Lower lobe of right lung (tissue), 2 donors: ENCODE measurements at regions not wholly inside any gene's neighbourhood (a gene's known extent, or its start where the extent isn't known, plus 50 kb on each side); places are given as distances from the start of the nearest gene placed in this dataset.

Source experiments
- ATAC-seq, 2 donors: fragments of 200-7000 bp; cut with Tn5 transposase; one replicate each; pipeline ENCODE4 v1.9.1; 2020 to 2022; ENCODE audit warnings: mild to moderate bottlenecking in 2 of 2, moderate library complexity in 2 of 2
- DNase-seq: peaks from one replicate; pipeline ENCODE4 v3.0.0-alpha.2; 2020
- H3K27ac ChIP-seq: fragments of 200-600 bp; one replicate; pipeline ENCODE4 v1.8.0; 2022
- H3K27me3 ChIP-seq: fragments of 200-600 bp; one replicate; pipeline ENCODE4 v1.8.0; 2022; ENCODE audit warnings: low read depth
- H3K36me3 ChIP-seq: fragments of 200-600 bp; one replicate; pipeline ENCODE4 v1.8.0; 2022; ENCODE audit warnings: mild to moderate bottlenecking
- H3K4me1 ChIP-seq: fragments of 200-600 bp; one replicate; pipeline ENCODE4 v1.8.0; 2022
- H3K4me3 ChIP-seq: fragments of 200-600 bp; one replicate; pipeline ENCODE4 v1.8.0; 2022; ENCODE audit warnings: mild to moderate bottlenecking
- H3K9me3 ChIP-seq: fragments of 200-600 bp; one replicate; pipeline ENCODE4 v1.8.0; 2022
- intact Hi-C: fragments of 100-400 bp; cut with DNase I; formaldehyde crosslinking; loops from one replicate; pipeline ENCODE4 v1.11.0; 2022
- TF ChIP-seq, protein P1 (sequence below): fragments of 200-600 bp; IDR thresholded peaks from one replicate; pipeline ENCODE4 v1.8.0; 2022; ENCODE audit warnings: antibody characterized with exemption, mild to moderate bottlenecking
- donor health status: DM: no; HTN: yes; CAD: no; lungs with severe emphysema.

DNA sequence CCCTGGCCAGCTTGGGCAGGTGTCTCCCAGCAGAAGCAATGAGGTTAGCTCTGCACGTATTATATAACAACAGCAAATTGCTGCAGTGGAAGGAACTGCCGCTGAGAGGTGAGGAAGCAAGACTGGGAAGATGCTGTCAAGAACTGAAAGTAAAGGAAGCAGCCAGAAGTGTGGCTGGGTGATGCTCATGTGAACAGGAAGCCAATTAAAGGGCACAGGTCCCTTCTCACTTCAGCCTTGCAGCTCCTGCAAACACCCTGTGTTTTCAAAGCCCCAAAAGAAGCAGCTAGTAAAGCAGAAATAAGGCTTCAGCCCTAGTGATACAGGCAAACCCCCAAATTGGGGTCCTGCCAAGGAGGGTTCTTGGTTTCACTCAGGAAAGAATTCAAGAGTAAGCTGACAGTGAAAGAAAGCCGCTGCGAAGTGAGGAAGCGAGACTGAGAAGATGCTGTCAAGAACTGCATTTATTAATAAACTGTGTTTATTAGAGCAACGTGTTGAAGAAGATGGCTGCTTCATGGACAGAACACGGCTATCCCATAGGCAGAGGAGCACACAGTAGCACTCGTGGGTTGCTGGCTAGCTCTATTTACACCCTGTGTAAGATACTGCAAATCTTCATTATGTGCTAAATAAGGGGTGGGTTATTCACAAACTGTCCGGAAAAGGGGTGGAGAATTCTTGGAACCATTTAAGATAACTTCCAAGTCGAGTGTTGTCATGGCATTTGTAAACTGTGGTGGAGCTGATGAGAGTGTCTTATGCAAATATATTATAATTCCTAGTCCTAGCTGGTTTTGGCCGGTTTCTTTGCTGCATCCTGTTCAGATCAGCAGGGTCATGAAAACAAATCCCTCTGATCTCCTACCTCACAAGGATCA lies 152.2 kb downstream of the LINC00237 start:
- Histone ChIP-seq H3K9me3 (no peaks in the 10 kb centered on the region), H3K27ac (no peak overlapping the region), H3K27me3 (no peaks in the 10 kb centered on the region), H3K4me3 (no peak overlapping the region), H3K36me3 (no peaks in the 10 kb centered on the region), H3K4me1 (no peaks in the 10 kb centered on the region)
- TF ChIP-seq, protein P1, sequence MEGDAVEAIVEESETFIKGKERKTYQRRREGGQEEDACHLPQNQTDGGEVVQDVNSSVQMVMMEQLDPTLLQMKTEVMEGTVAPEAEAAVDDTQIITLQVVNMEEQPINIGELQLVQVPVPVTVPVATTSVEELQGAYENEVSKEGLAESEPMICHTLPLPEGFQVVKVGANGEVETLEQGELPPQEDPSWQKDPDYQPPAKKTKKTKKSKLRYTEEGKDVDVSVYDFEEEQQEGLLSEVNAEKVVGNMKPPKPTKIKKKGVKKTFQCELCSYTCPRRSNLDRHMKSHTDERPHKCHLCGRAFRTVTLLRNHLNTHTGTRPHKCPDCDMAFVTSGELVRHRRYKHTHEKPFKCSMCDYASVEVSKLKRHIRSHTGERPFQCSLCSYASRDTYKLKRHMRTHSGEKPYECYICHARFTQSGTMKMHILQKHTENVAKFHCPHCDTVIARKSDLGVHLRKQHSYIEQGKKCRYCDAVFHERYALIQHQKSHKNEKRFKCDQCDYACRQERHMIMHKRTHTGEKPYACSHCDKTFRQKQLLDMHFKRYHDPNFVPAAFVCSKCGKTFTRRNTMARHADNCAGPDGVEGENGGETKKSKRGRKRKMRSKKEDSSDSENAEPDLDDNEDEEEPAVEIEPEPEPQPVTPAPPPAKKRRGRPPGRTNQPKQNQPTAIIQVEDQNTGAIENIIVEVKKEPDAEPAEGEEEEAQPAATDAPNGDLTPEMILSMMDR = no peak
- DNase-seq = no peak
- intact Hi-C loops = no loop called here
- no peak for ATAC-seq

DNA sequence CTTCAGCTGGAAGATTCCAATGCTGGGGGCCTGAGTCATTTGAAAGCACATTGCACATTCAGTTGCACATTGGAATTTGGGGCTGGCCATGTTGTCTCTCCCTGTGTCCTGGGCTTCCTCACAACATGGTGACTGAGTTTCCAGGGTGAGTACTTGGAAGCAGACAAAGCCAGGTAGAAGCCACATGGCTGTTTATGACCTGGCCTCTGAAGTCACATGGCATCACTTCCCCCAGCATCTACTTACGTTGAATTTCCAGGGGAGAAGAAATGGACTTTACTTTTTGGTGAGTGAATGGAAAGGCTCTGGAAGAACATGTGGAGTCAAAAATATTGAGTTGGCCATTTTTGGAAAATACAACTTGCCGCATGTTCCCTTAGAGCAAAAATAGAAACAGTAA lies 155.5 kb downstream of the LINC00237 start:
- Histone ChIP-seq H3K4me1 (no peaks in the 10 kb centered on the region), H3K36me3 (no peaks in the 10 kb centered on the region), H3K27ac (no peak overlapping the region), H3K4me3 (no peak overlapping the region), H3K27me3 (no peaks in the 10 kb centered on the region), H3K9me3 (peaks cover 8% of the 10 kb centered on the region)
- no peak for DNase-seq
- TF ChIP-seq, protein P1 = no peak
- intact Hi-C loops = no loop called here
- no peak for ATAC-seq

DNA sequence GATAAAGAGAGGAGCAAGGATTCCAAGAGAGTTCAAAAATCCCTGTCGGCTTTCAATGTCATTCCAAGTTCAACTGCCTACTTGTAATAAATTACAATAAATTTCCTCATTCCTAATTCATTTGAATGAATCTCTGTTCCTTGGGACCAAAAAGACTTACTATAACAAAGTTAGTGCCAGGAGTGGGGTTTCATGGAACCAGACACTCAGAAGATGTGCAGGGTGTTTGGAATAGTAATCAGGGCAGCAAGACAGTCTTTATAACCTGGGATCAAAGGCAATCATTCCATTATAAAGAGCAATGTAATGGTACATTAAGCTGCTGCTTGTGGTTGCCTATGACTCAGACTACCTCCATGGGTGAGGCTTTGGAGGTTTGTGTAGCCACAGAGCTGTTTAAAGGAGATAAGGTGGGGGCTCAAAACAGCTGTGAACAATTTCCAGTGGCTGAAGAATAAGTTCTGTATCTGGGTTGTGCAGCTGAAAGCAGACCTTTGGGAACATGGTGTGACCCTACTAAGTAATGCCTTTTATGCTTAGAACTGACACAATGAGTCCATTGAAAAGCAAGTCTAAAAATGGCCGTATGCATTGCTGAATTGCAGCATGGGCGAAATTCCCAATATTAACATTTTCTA lies 159.9 kb downstream of the LINC00237 start:
- intact Hi-C loops = no loop called here
- Histone ChIP-seq H3K9me3 (peaks cover 9% of the 10 kb centered on the region), H3K36me3 (no peaks in the 10 kb centered on the region), H3K4me3 (no peak overlapping the region), H3K27me3 (no peaks in the 10 kb centered on the region), H3K27ac (no peak overlapping the region), H3K4me1 (no peaks in the 10 kb centered on the region)
- TF ChIP-seq, protein P1 = no peak
- DNase-seq = no peak
- ATAC-seq = no peak

DNA sequence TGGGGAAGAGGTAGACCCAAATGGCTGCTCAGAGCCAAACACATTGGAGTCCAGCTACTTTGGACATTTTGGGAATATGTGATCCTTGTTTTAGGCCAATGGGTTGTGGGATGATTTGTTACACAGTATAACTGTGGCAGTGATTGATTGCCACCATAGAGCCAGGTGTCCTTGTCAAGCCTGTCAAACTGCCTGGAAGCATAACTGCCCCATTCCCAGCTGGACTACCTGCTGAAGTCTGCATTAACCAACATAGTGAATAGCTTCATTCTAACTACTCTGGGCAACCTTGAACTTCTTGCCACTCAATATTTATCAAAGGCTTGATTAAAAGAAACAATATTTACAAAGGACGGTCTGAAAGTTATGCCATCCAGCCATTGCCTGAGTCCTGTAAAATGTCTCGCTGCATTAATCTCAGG lies 164.7 kb downstream of the LINC00237 start:
- ATAC-seq = no peak
- H3K27ac ChIP-seq = no peak overlapping the region

DNA sequence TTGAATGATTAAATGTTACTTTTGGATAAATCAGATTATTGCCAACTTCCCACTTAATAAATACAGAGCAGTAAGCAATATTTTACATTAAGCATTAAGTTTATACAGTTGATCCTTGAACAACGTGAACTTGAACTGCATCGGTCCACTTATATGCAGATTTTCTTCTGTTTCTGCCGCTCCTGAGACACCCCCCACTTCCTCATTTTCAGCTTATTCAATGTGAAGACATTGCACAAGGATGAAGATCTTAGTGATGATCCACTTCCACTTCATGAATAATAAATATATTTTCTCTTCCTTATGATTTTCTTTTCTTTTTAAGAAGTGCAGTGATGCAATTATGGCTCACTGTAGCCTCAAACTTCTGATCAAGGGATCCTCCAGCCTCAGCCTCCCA lies 167.2 kb downstream of the LINC00237 start:
- no peak for DNase-seq
- ATAC-seq = no peak
- TF ChIP-seq, protein P1 = no peak
- Histone ChIP-seq H3K4me1 (no peaks in the 10 kb centered on the region), H3K27me3 (no peaks in the 10 kb centered on the region), H3K9me3 (no peaks in the 10 kb centered on the region), H3K36me3 (no peaks in the 10 kb centered on the region), H3K27ac (no peak overlapping the region), H3K4me3 (no peak overlapping the region)
- intact Hi-C loops = no loop called here

More for the DNA sequence above, 164.7 kb downstream of the LINC00237 start:
- H3K36me3 ChIP-seq = no peaks in the 10 kb centered on the region
- no peak overlapping the region for H3K4me3 ChIP-seq
- H3K4me1 ChIP-seq = no peaks in the 10 kb centered on the region
- DNase-seq = no peak
- intact Hi-C loops = no loop called here
- H3K27me3 ChIP-seq = no peaks in the 10 kb centered on the region
- peaks cover 9% of the 10 kb centered on the region for H3K9me3 ChIP-seq
- TF ChIP-seq, protein P1 = no peak
